ENCODE measurements at regions not wholly inside any gene's neighbourhood (a gene's known extent, or its start where the extent isn't known, plus 50 kb on each side); places are given as distances from the start of the nearest gene placed in this dataset.

DNA sequence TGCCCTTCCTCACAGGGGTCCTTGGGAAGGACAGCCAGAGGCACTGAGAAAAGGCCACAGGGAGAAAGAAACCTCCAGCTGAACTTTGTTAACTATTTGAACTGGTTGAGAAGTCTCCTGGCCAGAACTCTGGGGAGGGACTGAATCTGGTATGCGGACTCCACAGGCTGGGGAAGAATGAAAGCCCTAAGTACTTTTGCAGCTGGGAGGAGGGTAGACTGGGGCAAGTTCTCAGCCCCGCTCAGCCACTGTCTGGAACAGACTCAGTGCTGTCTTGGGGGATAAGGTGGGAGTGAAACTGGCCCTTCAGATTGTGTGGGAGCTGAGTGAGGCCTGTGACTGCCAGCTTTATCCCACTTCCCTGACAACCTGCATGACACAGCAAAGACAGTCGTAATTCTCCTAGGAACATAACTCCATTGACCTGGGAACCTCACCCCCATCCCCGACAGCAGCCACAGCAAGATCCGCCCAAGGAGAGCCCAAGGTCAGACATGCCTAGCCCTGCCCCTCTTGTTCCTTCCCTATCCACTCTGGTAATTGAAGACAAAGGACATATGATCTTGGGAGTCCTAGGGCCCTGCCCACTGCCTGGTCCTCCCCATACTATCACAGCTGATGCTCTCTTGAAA is 475.1 kb upstream of the CNTN5 start:
- TF ChIP-seq, protein P1, sequence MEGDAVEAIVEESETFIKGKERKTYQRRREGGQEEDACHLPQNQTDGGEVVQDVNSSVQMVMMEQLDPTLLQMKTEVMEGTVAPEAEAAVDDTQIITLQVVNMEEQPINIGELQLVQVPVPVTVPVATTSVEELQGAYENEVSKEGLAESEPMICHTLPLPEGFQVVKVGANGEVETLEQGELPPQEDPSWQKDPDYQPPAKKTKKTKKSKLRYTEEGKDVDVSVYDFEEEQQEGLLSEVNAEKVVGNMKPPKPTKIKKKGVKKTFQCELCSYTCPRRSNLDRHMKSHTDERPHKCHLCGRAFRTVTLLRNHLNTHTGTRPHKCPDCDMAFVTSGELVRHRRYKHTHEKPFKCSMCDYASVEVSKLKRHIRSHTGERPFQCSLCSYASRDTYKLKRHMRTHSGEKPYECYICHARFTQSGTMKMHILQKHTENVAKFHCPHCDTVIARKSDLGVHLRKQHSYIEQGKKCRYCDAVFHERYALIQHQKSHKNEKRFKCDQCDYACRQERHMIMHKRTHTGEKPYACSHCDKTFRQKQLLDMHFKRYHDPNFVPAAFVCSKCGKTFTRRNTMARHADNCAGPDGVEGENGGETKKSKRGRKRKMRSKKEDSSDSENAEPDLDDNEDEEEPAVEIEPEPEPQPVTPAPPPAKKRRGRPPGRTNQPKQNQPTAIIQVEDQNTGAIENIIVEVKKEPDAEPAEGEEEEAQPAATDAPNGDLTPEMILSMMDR (IDR thresholded peaks at IDR 0.05): no peak
- no peak for TF ChIP-seq POLR2A (IDR thresholded peaks at IDR 0.05)

Data from esophagus squamous epithelium (tissue), 4 donors.